ENCODE measurements at regions not wholly inside any gene's neighbourhood (a gene's known extent, or its start where the extent isn't known, plus 50 kb on each side); places are given as distances from the start of the nearest gene placed in this dataset.

DNA sequence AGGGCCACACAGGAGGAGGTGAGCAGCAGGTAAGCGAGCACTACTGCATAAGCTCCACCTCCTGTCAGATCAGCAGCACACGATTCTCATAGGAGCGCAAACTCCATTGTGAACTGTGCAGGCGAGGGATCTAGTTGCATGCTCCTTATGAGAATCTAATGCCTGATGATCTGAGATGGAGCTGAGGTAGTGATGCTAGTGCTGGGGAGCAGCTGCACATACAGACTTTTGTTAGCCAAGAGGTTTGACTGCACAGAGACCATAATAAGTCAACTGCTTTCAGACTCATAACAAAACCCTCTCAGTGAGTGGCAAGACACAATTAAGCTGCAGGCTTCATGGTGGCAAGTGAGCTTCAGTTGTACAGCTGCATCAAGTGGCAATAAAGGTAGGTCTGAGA is 83.4 kb downstream of the PSMG1 start:
- Histone ChIP-seq H3K9me3 (no peaks in the 10 kb centered on the region), H3K27me3 (no peaks in the 10 kb centered on the region), H3K27ac (no peak overlapping the region), H3K4me3 (no peak overlapping the region), H3K4me1 (peaks cover 12% of the 10 kb centered on the region), H3K36me3 (ENCODE audit: low read depth, missing control alignments) (no peaks in the 10 kb centered on the region)
- 96 to 98% methylated on average over 4 of the region's 4 CpGs for WGBS, 2 donors
- TF ChIP-seq CTCF (IDR thresholded peaks at IDR 0.05) (no peak), POLR2A (IDR thresholded peaks at IDR 0.05) (no peak)
- intact Hi-C loops (cut with DNase I; ENCODE audit: low total_unique reads) = no loop called here
- DNase-seq = no peak

- H3K4me3 ChIP-seq = no peak overlapping the region
- H3K4me1 ChIP-seq = peaks cover 12% of the 10 kb centered on the region
- DNase-seq = no peak
- no peak overlapping the region for H3K27ac ChIP-seq
- no peaks in the 10 kb centered on the region for H3K9me3 ChIP-seq
- TF ChIP-seq CTCF (IDR thresholded peaks at IDR 0.05) = no peak
- TF ChIP-seq POLR2A (IDR thresholded peaks at IDR 0.05) = no peak
- 81 to 86% methylated on average over 3 of the region's 3 CpGs for whole genome bisulfite sequencing, 2 donors
- intact Hi-C loops (cut with DNase I; ENCODE audit: low total_unique reads) = no loop called here
- no peaks in the 10 kb centered on the region for H3K36me3 ChIP-seq (ENCODE audit: low read depth, missing control alignments)
- no peaks in the 10 kb centered on the region for H3K27me3 ChIP-seq
Measured at GRCh38 chr21:39098696-39099200, 84.5 kb downstream of the PSMG1 start.

DNA sequence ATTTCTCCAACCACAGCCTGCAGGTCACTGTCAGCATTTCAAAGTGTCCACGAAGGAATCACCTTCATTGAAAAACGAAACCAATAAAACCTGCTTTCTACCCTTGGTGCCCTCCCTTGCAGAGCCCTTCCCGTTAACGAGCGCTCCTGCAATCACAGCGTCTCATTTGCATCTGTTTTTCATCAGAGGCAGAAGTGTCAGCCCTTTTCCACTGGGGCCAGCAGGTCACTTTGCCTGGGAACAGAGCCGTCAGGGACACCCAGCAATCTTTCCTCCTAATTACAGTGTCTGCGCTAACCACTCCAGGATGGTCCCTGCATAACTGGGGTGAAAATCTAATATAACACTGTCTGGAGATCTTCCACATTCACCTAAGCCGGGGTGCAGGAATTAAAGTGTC is 85.3 kb downstream of the PSMG1 start:
- no peak for DNase-seq
- Histone ChIP-seq H3K36me3 (ENCODE audit: low read depth, missing control alignments) (no peaks in the 10 kb centered on the region), H3K27ac (no peak overlapping the region), H3K27me3 (no peaks in the 10 kb centered on the region), H3K9me3 (no peaks in the 10 kb centered on the region), H3K4me3 (no peak overlapping the region), H3K4me1 (peaks cover 12% of the 10 kb centered on the region)
- intact Hi-C loops (cut with DNase I; ENCODE audit: low total_unique reads) = no loop called here
- 54 to 76% methylated on average over 9 of the region's 9 CpGs for WGBS, 2 donors
- TF ChIP-seq POLR2A (IDR thresholded peaks at IDR 0.05) (no peak), CTCF (IDR thresholded peaks at IDR 0.05) (no peak)

- no peak for DNase-seq
- no peaks in the 10 kb centered on the region for H3K36me3 ChIP-seq (ENCODE audit: low read depth, missing control alignments)
- 62% methylated on average over 13 of the region's 13 CpGs for WGBS, 2 donors
- H3K4me3 ChIP-seq = no peak overlapping the region
- peaks cover 12% of the 10 kb centered on the region for H3K4me1 ChIP-seq
- H3K27me3 ChIP-seq = no peaks in the 10 kb centered on the region
- intact Hi-C loops (cut with DNase I; ENCODE audit: low total_unique reads) = no loop called here
- H3K27ac ChIP-seq = peak overlapping the region; percentile 8 to 77
- no peaks in the 10 kb centered on the region for H3K9me3 ChIP-seq
- TF ChIP-seq POLR2A (IDR thresholded peaks at IDR 0.05) (no peak), CTCF (IDR thresholded peaks at IDR 0.05) (no peak)
Measured at GRCh38 chr21:39097335-39097861, 85.9 kb downstream of the PSMG1 start.

GRCh38 chr21:39096754-39097153 is 86.5 kb downstream of the PSMG1 start:
- Histone ChIP-seq H3K27me3 (no peaks in the 10 kb centered on the region), H3K36me3 (ENCODE audit: low read depth, missing control alignments) (no peaks in the 10 kb centered on the region), H3K4me3 (no peak overlapping the region), H3K9me3 (no peaks in the 10 kb centered on the region), H3K4me1 (peaks cover 12% of the 10 kb centered on the region), H3K27ac (peak overlapping the region; percentile 8 to 77)
- no peak for TF ChIP-seq CTCF (IDR thresholded peaks at IDR 0.05)
- DNase-seq = no peak
- WGBS, 2 donors = 78 to 92% methylated on average over 8 of the region's 8 CpGs
- intact Hi-C loops (cut with DNase I; ENCODE audit: low total_unique reads) = no loop called here
